SK-N-DZ (cell line): ENCODE measurements at regions not wholly inside any gene's neighbourhood (a gene's known extent, or its start where the extent isn't known, plus 50 kb on each side); places are given as distances from the start of the nearest gene placed in this dataset.

ENCODE experiments used
- DNase-seq: peaks from one replicate; pipeline ENCODE4 v3.0.0-alpha.2; 2015; ENCODE audit warnings: low spot score

DNA sequence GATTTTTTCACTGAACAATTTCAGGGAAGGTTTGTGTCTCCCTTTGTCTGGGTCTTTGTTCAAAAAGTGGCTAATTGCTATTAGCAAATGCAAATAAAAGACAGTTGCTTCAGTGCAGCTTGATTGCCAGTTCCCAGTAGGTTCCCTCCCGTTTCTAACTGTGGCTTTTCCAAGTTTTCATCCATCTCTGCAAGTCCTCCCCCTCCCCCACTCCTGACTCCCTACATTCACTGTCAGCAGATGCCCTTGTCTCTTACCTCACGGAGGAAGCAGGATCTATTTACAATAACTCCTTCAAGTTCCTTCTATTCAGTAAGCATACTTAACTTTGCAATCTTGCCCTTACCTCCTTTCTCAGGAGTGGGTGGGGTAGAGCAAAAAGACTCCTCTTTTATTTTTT is 55.4 kb upstream of the SCEL start:
- DNase-seq, result peak; percentile 30

DNA sequence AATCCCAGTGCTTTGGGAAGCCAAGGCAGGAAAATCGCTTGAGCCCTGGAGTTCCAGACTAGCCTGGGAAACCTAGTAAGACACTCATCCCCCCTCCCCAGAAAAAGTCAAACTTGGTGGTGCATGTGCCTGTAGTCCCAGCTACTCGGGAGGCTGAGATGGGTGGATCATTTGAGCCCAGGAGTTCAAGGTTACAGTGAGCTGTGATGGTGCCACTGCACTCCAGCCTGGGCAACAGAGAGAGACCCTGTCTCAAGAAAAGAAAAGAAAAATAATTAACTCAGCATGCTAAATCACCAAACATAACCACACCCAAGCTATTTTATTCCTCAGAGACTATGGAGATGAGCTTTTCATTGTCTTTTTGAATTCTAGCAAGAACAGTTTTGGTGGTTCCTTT is 56.2 kb upstream of the SCEL start:
- no peak for DNase-seq

DNA sequence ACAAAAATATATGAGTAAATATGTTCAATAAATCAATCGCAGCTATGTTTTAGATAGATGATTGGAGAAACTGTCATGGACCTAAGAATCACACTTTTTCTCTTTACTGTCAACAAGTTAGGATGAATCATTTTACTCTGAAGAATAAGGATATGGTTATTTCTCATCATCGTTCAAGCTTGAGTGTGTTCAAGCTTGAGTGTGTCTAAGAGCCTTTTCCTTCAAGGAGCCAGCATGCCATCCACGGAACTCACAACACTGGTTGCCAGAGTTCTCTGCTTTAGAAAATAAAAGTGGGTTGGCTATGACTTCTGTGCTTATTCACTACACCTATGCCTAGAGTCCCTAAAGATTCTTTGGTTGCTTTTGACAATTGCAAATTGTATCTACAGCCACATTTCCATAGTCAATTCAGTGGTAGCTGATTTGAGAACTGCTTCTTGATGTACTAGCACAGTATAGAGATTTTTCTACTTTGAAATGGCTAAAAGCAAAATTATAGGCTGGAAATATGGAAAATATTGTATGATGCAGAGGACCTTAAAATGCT is 58.1 kb upstream of the SCEL start:
- DNase-seq, result no peak

DNA sequence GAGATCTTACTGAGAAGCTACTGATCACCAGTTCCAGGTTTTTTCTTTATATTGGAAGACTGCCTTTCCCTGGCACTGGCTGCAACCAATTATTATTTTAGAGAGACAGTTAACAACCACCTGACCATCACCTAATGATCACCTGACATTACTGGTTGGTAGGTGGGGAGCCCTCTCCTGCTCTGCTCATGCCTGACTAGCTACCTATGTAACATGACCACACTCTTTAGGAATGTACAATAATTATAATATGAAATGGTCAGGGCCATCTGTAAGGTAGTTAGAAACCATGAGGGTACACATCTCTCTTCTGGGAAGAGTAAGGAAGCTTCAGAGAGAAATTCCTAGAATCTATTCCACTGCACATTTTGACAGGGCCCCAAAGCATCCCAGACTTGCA is 59.0 kb upstream of the SCEL start:
- DNase-seq, result no peak

DNA sequence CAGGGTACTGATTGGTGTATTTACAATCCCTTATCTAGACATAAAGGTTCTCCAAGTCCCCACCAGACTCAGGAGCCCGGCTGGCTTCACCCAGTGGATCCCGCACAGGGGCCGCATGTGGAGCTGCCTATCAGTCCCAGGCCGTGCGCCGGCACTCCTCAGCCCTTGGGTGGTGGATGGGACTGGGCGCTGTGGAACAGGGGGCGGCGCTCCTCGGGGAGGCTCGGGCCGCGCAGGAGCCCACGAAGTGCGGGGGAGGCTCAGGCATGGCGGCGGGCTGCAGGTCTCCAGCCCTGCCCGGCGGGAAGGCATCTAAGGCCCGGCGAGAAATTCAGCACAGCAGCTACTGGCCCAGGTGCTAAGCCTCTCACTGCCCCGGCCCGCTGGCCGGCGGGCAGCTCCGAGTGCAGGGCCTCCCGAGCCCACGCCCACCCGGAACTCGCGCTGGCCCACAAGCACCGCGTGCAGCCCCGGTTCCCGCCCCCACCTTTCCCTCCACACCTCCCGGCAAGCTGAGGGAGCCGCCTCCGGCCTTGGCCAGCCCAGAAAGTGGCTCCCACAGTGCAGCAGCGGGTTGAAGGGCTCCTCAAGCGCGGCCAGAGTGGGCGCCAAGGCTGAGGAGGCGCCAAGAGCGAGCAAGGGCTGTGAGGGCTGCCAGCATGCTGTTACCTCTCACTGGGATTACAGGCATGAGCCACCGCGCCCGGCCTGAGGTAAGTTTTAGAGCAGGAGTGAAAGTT is 60.0 kb upstream of the SCEL start:
- DNase-seq, result no peak

DNA sequence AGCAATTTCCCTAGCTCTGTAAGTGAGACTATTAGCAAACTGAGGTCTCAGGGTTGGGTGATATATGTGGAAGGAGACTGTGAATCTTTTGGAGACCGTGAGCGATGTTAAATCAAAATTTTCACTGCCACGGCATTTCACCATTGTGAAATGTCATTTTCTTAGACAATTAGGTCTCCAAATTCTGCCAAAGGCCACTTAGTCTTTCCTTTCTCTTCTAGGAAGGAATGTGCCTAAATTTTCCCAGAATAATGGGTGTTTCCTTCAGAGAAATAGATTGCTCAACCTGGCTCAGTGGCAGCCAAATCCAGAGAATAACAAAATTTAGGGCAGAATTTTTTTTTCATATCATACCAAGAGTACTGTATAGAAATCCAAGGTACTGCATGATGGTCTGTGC is 64.5 kb upstream of the SCEL start:
- no peak for DNase-seq

DNA sequence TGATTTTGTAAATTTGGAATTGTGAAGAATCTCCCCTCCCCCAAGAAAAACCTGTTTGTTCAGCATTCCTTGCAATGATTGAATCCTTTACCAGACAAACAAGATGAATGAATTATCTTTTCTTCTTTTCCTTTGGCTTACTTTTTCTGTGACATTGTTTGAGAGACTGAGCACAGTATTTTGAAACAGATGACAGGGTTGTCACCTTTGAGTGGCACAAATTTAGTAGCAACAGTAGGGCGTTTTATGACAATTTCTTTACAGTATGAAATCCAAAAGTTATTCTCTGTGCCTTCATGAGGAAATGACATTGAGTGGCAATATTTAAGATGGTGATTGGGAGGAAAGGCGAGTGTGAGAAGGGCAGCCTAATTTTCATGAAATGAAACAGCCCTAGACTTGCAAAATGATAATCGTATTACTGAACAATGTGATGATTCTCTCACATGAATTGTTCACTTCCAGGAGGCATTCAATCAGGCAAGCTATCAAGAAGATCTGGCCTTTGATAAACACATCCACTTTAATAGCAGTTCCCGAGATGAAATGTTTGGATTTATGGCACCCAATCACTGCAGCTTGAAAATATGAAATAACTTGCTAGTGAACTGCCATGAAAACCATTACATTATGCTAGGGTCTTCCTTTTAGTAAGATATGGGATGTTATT is 68.6 kb upstream of the SCEL start:
- DNase-seq, result no peak

DNA sequence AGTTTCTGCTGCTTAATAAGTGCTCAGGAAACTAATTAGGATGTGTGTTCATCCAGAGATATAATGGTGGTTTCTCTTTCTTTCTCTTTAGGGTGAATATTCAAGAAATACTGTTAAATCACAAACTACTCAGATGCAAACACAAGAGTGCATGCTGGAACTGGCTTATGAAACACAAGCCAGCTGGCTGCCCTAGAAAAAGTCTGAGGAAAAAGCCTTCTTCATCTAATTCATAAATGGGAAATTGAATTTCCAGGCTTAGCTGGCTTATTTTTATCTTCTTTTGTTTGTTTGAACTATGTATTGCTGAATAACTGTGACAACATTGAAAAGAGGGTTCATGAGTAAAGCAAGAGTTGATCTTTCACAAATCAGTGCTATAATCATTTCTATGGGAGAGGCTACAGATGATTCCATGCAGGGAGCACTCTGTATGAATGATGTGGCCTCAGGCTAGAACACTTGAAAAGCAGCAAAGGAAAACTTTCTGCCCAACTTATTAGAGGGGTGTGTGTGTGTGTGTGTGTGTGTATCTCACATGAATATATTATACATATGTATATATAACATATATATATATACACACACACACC is 69.8 kb upstream of the SCEL start:
- DNase-seq, result no peak

DNA sequence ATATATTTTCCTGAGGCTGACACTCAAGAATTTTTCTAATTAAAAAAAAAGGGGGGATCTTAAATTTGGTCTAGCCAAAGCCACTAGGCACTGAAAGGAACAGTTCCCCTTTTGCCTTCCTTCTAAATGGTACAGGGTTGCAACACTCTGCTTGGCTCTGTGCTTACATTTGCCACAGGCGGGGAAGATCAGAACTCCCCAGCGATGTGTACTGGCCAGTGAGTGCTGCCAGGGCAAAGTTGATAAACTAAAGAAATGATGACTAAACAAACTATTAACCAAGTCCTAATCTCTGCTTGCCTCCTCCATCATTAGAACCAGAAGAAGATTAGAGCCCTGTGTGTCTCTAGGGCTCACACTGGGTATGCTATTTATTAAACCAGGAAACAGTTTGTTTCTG is 75.3 kb upstream of the SCEL start:
- no peak for DNase-seq

DNA sequence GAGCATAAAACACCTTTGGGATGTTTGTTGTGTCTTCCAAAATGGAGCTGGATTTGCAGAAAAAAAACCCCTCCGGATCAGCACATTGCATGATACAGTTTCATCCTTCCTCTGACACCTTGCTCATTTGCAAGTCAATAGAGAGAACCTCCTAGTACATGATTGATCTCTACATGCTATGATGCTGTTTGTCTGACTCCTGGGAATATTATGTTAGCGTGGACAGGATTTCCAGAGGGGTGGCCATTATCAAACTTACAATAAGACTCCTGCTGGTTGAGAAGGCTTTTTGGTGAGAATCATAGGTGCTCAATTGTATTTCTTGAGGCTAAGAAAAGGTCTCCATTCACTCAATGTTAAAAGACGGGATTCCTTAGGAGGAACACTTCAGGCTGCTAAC is 75.9 kb upstream of the SCEL start:
- DNase-seq, result no peak

DNA sequence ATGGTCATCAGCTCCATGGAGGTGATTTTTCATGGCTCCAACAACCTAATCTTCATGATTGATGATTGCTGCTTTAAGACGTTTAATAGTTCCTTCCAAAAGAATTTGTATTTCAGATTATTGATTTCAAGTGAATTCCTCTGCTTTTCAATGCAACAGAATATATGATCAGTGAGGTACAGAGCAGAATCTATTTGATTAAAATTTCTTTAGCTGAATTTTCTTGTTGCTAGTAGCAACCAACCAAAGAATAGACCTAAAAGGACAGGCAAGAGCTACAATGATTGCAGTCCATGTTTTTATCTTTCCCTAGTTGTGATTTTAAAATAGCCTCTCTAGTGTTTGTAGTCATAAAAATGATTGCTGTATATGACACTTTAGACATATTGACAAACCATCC is 76.8 kb upstream of the SCEL start:
- no peak for DNase-seq

DNA sequence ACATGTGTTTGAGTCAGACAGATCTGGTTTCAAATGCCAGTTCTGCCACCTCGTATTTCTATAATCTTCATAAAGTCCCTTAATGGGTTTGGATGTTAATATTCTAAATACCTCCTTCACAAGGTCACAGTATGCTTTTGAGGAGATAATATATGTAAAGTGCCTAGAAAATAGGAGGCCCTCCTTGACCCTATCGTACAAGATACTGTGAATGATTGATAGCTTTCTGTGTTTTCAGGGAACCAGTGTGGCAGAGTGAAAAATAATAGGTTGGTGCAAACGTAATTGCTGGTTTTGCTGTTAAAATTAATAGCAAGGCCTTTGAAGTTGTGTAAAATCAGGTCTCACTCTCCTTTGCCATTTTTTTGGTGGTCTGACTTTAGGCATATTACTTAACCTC is 77.5 kb upstream of the SCEL start:
- no peak for DNase-seq

DNA sequence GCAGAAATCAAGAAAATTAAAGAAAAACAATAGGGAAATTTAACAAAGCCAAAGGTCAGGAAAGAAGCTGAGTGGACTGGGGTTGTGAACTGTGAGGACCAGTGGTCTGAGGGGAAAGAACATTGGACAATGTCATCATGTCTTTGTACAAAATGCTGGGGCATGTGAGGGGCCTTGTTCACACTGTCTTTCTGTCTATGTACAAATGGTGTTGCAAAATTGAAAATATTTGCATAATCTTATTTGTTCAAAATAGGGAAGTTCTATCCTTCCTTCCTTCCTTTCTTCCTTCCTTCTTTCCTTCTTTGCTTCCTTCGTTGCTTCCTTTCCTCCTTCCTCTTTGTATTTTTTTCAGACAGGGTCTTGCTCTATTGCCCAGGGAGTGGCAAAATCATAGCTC is 79.2 kb upstream of the SCEL start:
- DNase-seq, result no peak

DNA sequence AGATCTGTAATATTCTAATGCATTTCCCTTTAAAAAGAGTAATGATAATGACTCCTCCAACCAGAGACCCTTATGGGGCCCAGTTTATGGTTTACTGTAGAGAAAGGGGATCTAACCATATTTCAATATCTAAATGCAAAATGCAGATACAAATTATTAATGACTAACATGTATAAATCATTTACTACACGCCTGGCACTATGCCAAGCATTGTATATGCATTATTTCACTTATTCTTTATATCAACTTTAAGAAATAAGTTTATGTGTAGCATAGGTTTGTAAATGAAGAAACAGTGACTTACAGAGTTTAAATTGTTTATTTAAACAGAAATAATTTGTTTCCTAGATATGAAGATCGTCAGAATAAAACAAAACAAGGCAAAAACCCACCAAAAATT is 86.2 kb upstream of the SCEL start:
- no peak for DNase-seq

DNA sequence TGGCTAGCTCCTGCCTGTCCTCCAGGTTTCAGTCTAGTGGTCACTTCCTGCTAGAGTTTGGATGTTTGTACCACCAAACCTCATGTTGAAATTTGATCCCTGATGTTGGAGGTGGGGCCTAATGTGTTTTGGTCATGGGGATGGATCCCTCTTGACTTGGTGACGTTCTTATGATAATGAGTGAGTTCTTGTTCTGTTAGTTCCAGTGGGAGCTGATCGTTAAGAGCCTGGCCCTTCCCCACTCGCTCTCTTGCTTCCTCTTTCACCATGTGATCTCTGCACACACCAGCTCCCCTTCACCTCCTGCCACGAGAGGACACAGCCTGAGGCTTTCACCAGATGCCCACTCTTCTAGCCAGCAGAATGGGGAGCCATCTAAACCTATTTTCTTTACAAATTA is 86.8 kb upstream of the SCEL start:
- DNase-seq, result no peak

DNA sequence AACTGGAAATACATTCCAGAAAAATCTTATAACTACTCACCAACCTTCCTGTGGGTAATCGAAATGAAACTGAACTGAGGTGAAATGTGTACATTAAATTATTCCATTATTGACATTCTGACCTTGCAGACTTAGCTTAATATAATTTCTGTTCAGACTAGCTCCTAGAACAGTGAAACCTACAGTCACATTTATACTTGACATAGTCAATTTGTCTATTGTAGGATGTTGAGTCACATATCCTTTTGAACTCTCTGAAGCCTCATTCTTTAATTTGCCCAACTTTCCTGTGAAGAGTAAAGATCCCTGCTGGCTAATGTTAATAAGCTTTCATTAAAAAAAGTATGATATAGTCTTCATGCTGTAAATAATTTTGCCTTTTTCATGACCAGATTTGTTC is 92.0 kb upstream of the SCEL start:
- no peak for DNase-seq

DNA sequence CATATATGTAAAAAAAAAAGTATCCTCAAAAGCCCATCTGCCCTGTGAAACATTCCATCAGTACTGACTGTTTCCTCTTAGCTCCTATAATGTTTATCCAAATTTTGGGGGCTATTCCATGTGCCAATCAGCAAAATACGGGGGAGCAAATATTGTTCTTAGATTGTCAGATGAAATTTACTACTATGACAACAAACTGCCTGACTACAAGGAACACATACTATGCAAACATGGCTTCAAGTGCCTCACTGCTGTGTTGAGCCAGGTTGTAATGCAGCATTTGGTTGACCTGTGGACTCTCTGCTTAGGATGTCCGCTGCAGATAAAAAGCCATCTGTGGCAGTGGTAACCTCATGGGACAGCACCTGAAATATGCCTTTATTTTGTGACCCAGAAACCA is 98.2 kb upstream of the SCEL start:
- no peak for DNase-seq

DNA sequence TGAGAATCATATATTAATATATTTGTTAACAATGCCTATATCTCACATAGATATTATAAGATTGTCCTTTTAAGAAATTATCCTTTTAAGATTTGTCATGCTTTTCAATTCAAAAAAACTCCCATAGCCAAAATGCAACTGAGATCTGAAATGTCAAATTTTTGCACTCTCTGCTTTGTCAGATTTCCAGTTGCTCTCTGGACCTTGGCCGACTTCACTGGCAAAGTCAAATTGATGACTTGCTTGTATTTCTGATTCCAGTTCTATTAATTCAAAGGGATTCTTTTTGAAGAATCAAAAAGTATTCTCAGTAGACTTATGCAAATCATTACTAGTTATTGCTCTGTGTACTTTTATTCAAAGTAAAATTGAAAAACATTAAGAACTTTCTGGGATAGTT is 101.2 kb upstream of the SCEL start:
- DNase-seq, result no peak

DNA sequence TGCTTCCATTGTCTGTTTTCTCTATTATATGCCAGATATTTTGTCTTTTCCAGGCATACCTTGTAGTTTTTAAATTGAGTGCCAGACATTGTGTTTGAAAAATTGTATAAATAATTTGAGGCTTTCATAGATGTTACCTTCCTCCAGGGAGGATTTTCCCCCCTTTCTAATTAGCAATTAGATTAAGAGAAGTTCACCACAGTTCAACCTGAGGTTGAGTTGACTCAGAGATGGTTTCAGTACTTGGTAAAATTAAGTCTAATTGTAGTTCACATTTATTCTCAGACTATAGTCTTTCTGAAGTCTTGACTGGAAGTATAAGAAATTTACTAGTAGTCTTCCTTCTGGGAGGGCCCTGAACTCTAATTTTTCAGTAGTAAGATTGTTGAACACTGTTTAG is 104.1 kb upstream of the SCEL start:
- no peak for DNase-seq

DNA sequence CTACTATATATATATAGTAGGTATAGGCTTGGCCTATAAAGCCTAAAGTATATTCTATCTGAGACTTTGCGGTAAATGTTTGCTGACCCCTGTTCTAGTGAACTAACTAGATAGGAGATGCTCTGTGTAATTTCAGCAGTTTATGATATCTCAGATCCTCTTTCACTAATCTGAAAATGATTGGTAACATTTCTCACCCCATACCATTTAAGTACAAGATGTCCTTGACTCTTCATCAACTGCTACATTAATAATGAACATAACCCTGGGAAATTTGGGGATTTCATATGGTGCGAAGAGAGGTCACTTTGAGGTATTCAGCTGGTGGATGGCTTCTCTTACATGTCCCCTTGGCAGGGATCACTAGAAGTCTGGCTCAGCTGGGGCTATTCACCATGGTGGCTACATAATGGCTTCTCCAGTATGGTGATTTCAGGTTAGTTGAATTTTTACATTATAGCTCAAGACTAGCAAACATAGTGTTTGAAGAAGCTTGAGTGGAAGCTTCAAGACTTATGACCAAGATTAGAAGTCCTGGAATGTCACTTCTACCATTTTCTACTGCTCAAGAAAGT is 103.6 kb upstream of the MYCBP2 start:
- DNase-seq, result no peak

DNA sequence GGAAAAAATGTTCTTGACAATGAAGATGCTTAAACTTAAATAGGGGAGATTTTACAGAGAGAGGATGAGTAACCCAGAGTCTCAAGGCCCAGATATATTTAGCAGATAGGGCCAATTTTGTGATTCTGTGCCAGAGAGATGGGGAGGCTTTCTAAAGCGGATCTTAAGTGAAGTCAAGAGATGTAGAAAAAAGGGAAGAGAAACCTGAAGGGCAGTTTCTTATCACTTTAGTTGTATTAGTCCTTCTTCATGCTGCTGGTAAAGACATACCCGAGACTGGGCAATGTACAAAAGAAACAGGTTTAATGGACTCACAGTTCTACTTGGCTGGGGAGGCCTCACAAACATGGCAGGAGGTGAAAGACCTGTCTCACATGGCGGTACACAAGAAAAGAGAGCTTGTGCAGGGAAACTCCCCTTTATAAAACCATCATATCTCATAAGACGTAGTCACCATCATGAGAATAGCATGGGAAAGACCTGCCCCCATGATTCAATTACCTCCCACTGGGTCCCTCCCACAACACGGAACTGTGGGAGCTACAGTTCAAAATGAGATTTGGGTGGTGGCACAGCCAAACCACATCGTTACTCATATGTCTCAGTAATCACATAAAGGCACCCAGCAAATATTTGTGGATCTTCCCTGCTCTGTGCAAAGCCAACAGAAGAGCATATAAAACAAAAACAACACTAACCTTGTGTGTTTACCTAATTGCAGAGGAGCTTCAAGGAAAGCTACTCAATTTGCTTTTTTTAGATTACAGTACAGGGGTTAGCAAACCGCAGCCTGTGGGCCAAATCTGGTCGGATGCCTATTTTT is 102.6 kb upstream of the MYCBP2 start:
- DNase-seq, result no peak

DNA sequence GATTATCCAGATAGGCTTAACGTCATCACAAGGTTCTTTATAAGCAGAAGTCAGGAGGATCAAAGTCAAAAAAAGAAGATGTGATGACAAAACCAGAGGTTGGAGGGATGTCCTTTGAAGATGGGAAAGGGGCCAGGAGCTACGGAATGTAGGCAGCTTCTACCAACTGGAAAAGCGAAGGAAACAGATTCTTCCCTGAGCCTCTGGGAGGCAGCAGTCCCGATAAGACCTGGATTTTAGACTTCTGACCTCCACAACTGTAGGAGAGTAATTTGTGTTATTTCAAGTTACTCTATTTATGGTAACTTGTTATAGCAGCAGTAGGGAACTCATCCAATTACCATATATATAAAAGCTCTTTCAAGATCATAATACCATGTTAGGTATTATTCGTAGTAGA is 98.8 kb upstream of the MYCBP2 start:
- DNase-seq, result no peak
